HepG2 (cell line): ENCODE measurements at regions not wholly inside any gene's neighbourhood (a gene's known extent, or its start where the extent isn't known, plus 50 kb on each side); places are given as distances from the start of the nearest gene placed in this dataset.

Experiments used
- ATAC-seq: fragments of 200-7000 bp; cut with Tn5 transposase; 3 replicates; pipeline ENCODE4 v1.9.1; 2020; ENCODE audit warnings: mild to moderate bottlenecking, moderate library complexity
- BruUV-seq: library from RNA; stranded (reverse); fragments of 400-500 nt; replicated peaks from 2 replicates; lab custom pipeline; 2021; lab: Mats Ljungman, UMichigan
- CTCF ChIA-PET: fragments of 300-600 bp; formaldehyde crosslinking; extraction: SDS; loops from one replicate; lab custom pipeline; 2021; ENCODE audit warnings: low total read pairs, inconsistent platforms, low intra/inter-chr PET ratio; lab: Yijun Ruan, JAX
- POLR2A ChIA-PET: fragments of 350-600 bp; sonication (Branson Sonifier 250); formaldehyde crosslinking; loops from one replicate; lab custom pipeline; 2020; ENCODE audit warnings: antibody characterized with exemption, inconsistent platforms; lab: Yijun Ruan, JAX
- DNase-seq: peaks from one replicate; pipeline ENCODE4 v3.0.0-alpha.2; 2015; ENCODE audit warnings: low spot score
- FAIRE-seq: peaks from 3 replicates; lab custom pipeline; 2011; peaks lifted over from hg19 to GRCh38; lab: Jason Lieb, UNC
- H2AFZ ChIP-seq: one replicate; pipeline ENCODE4 v1.6.1; 2011; ENCODE audit warnings: low read length, inconsistent platforms
- H3K27ac ChIP-seq: fragments of 300-600 bp; 3 replicates; pipeline ENCODE4 v1.8.0; 2011; ENCODE audit warnings: mixed run types, mild to moderate bottlenecking, mixed read lengths, low read length, inconsistent platforms; ENCODE audit not compliant: insufficient read depth; ENCODE audit errors: extremely low read length
- H3K27me3 ChIP-seq, 2 experiments: fragments of 200-600 bp in 1 of 2; 2 replicates in 1 of 2; 3 replicates in 1 of 2; pipeline versions ENCODE4 v1.6.0 to v1.8.0; 2011; ENCODE audit warnings: low read length in 2 of 2, mild to moderate bottlenecking in 2 of 2, moderate library complexity in 2 of 2, inconsistent platforms in 1 of 2; ENCODE audit not compliant: insufficient read depth in 2 of 2, control insufficient read depth in 1 of 2
- H3K36me3 ChIP-seq, 2 experiments: fragments of 200-600 bp in 1 of 2; replicated peaks in 1 of 2; 2 replicates in 1 of 2; 3 replicates in 1 of 2; pipeline versions ENCODE4 v1.5.1 to v1.8.0; 2011; ENCODE audit warnings: low read length in 2 of 2, inconsistent platforms in 1 of 2; ENCODE audit not compliant: insufficient read depth in 2 of 2, control insufficient read depth in 1 of 2
- H3K4me1 ChIP-seq: 2 replicates; pipeline ENCODE4 v1.5.1; 2012; ENCODE audit warnings: low read length, inconsistent platforms; ENCODE audit not compliant: insufficient read depth
- H3K4me2 ChIP-seq: 2 replicates; pipeline ENCODE4 v1.6.0; 2011; ENCODE audit warnings: low read depth, low read length, inconsistent platforms
- H3K4me3 ChIP-seq, 3 experiments: fragments of 200-600 bp in 1 of 3; sonication (generic), shearing (Covaris generic) in 1 of 3; replicated peaks in 1 of 3; 2 replicates each; pipeline ENCODE4 v1.5.1; 2011 to 2016; ENCODE audit warnings: low read length in 3 of 3, inconsistent platforms in 2 of 3, low read depth in 2 of 3, mild to moderate bottlenecking in 2 of 3, control low read depth in 1 of 3, mixed read lengths in 1 of 3; ENCODE audit not compliant: insufficient read depth in 1 of 3
- H3K79me2 ChIP-seq: one replicate; pipeline ENCODE4 v1.6.1; 2011; ENCODE audit warnings: low read length, inconsistent platforms; ENCODE audit not compliant: insufficient read depth
- H3K9ac ChIP-seq: 2 replicates; pipeline ENCODE4 v1.6.0; 2011; ENCODE audit warnings: mild to moderate bottlenecking, low read depth, low read length, inconsistent platforms; ENCODE audit not compliant: insufficient read depth
- H3K9me3 ChIP-seq: 2 replicates; pipeline ENCODE4 v1.5.1; 2012; ENCODE audit warnings: mild to moderate bottlenecking, low read length
- H4K20me1 ChIP-seq: 2 replicates; pipeline ENCODE4 v1.6.0; 2011; ENCODE audit warnings: inconsistent platforms, mild to moderate bottlenecking, low read length, moderate library complexity; ENCODE audit not compliant: insufficient read depth
- ATF7 ChIP-seq, 2 experiments: fragments of 450-650 bp in 1 of 2; sonication (generic) in 1 of 2; formaldehyde crosslinking in 1 of 2; IDR thresholded peaks; 2 replicates each; pipeline versions ENCODE4 v1.4.0 to v1.6.1; 2016 to 2020; ENCODE audit warnings: antibody characterized with exemption in 1 of 2, mild to moderate bottlenecking in 1 of 2, missing genetic modification reagents in 1 of 2
- CREB1 ChIP-seq, 2 experiments: fragments of 450-650 bp in 1 of 2; IDR thresholded peaks; 2 replicates each; pipeline ENCODE4 v1.6.1; 2016 to 2017; ENCODE audit warnings: control low read depth in 1 of 2, mild to moderate bottlenecking in 1 of 2, missing compliant biosample characterization in 1 of 2, missing genetic modification characterization in 1 of 2
- MBNL3 ChIP-seq: fragments of 250-450 bp; sonication (Bioruptor Pico); conservative IDR thresholded peaks from 2 replicates; pipeline ENCODE4 v1.8.0; 2022; ENCODE audit warnings: mild to moderate bottlenecking, inconsistent platforms
- MEF2D ChIP-seq: sonication (generic); formaldehyde crosslinking; IDR thresholded peaks from 2 replicates; pipeline ENCODE4 v1.5.1; 2020; ENCODE audit warnings: mild to moderate bottlenecking, missing genetic modification reagents
- POLR2A ChIP-seq, 2 experiments: IDR thresholded peaks; 2 replicates each; pipeline ENCODE4 v1.6.1; 2011; ENCODE audit warnings: low read depth in 2 of 2, low read length in 2 of 2, mild to moderate bottlenecking in 1 of 2, moderate library complexity in 1 of 2; ENCODE audit not compliant: insufficient read depth in 1 of 2
- TRIM22 ChIP-seq: fragments of 450-650 bp; IDR thresholded peaks from 2 replicates; pipeline ENCODE4 v1.6.1; 2017
- WGBS: methylation state at CpG from one replicate; pipeline ENCODE4 v1.1.6; 2017; ENCODE audit warnings: low lambda C conversion rate; 5-methylcytosine and 5-hydroxymethylcytosine counted together
- in situ Hi-C: cut with HindIII; loops from 2 replicates; pipeline ENCODE4 v1.10.0; 2017; ENCODE audit warnings: low pct_unique_long_range_greater_than_20kb; ENCODE audit not compliant: extremely low pct_ligation_motif_present
- intact Hi-C: fragments of 100-400 bp; cut with micrococcal nuclease; formaldehyde crosslinking; loops from one replicate; pipeline ENCODE4 v1.10.0; 2022; ENCODE audit not compliant: unreplicated experiment

GRCh38 chr11:33564856-33565453 is 135.7 kb downstream of the C11orf91 start (continued):
- TF ChIP-seq TRIM22 = no peak
- no peak for TF ChIP-seq MEF2D (CRISPR knock-in tag)
- no peak for TF ChIP-seq MBNL3

- Histone ChIP-seq H4K20me1 (no peaks in the 10 kb centered on the region), H3K4me1 (no peaks in the 10 kb centered on the region), H3K9me3 (no peaks in the 10 kb centered on the region), H3K27ac (no peak overlapping the region), H3K4me3 (no peak overlapping the region), H3K79me2 (no peaks in the 10 kb centered on the region), H3K27me3 (peaks cover 0 to 26% of the 10 kb centered on the region in 2 experiments; a peak in 3 of 5 replicates), H2AFZ (no peak overlapping the region), H3K36me3 (no peaks in the 10 kb centered on the region), H3K4me2 (no peak overlapping the region), H3K9ac (no peak overlapping the region)
- WGBS = 3% methylated on average over 4 of the region's 4 CpGs
- POLR2A ChIA-PET = no interaction called here
- CTCF ChIA-PET = no interaction called here
- in situ Hi-C loops (no loop called here), intact Hi-C loops (no loop called here)
- FAIRE-seq = no peak
- TF ChIP-seq CREB1 (IDR thresholded peaks at IDR 0.05) = peak; percentile 36; the same call in 1 of the 2 replicates
- no peak for TF ChIP-seq CREB1 (CRISPR knock-in tag; IDR thresholded peaks at IDR 0.05)
- TF ChIP-seq ATF7 (IDR thresholded peaks at IDR 0.05) = peak; percentile 87
- no peak for TF ChIP-seq ATF7 (CRISPR knock-in tag; IDR thresholded peaks at IDR 0.05)
- TF ChIP-seq POLR2A (IDR thresholded peaks at IDR 0.05; ENCODE audit: insufficient read depth in 1 of 2, low read depth in 2 of 2, low read length in 2 of 2) = no peak
- no peak for DNase-seq
- ATAC-seq = no peak
- no TSS peak for BruUV-seq
Observed at GRCh38 chr11:33560729-33561128, 139.9 kb downstream of the C11orf91 start.
